Spleen (tissue), 11 donors: ENCODE measurements at regions not wholly inside any gene's neighbourhood (a gene's known extent, or its start where the extent isn't known, plus 50 kb on each side); places are given as distances from the start of the nearest gene placed in this dataset.
"Not testable (repeated sequence)": the region's sequence is repeated elsewhere in the genome, so short reads cannot be mapped to it uniquely, and the experiment has no call there.

Experiments
- DNase-seq: peaks from one replicate; pipeline ENCODE4 v3.0.0-alpha.2; 2020
- H3K27ac ChIP-seq, 8 donors: fragments of 200-600 bp; sonication (generic) in 7 of 8; 1 replicate in 4 of 8; 2 replicates in 4 of 8; pipeline versions ENCODE4 v1.5.0 to v1.8.0; 2016 to 2021; ENCODE audit warnings: inconsistent platforms in 4 of 8, mild to moderate bottlenecking in 4 of 8, moderate library complexity in 1 of 8
- H3K27me3 ChIP-seq, 7 donors: fragments of 200-600 bp; sonication (generic) in 6 of 7; replicated peaks in 1 of 7; 1 replicate in 4 of 7; 2 replicates in 3 of 7; pipeline versions ENCODE4 v1.5.0 to v1.8.0; 2016 to 2021; ENCODE audit warnings: inconsistent platforms in 3 of 7, mild to moderate bottlenecking in 1 of 7
- H3K36me3 ChIP-seq, 6 donors: fragments of 200-600 bp; sonication (generic) in 5 of 6; 1 replicate in 4 of 6; 2 replicates in 2 of 6; pipeline versions ENCODE4 v1.5.0 to v1.8.0; 2016 to 2021; ENCODE audit warnings: inconsistent platforms in 2 of 6
- H3K4me1 ChIP-seq, 6 donors: fragments of 200-600 bp; sonication (generic) in 5 of 6; 1 replicate in 3 of 6; 2 replicates in 3 of 6; pipeline versions ENCODE4 v1.5.0 to v1.8.0; 2016 to 2021; ENCODE audit warnings: inconsistent platforms in 3 of 6
- H3K4me3 ChIP-seq, 8 donors: fragments of 200-600 bp; sonication (generic) in 7 of 8; 1 replicate in 4 of 8; 2 replicates in 4 of 8; pipeline versions ENCODE4 v1.5.0 to v1.8.0; 2016 to 2021; ENCODE audit warnings: inconsistent platforms in 4 of 8, mild to moderate bottlenecking in 4 of 8, moderate library complexity in 2 of 8
- H3K9me3 ChIP-seq, 8 donors: fragments of 200-600 bp; sonication (generic) in 7 of 8; 1 replicate in 4 of 8; 2 replicates in 4 of 8; pipeline versions ENCODE4 v1.5.0 to v1.8.0; 2016 to 2021; ENCODE audit warnings: inconsistent platforms in 4 of 8
- CTCF ChIP-seq, 11 experiments: fragments of 200-600 bp in 7 of 11; fragments of 450-650 bp in 4 of 11; sonication (generic) in 4 of 11; IDR thresholded peaks in 8 of 11; conservative IDR thresholded peaks in 3 of 11; 1 replicate in 7 of 11; 2 replicates in 4 of 11; pipeline versions ENCODE4 v1.4.0 to v1.8.0; 2016 to 2021; ENCODE audit warnings: antibody characterized with exemption in 11 of 11, inconsistent platforms in 4 of 11, mild to moderate bottlenecking in 1 of 11
- POLR2A ChIP-seq, 3 donors: fragments of 450-650 bp; IDR thresholded peaks; one replicate each; pipeline ENCODE4 v1.5.1; 2017; ENCODE audit warnings: antibody characterized with exemption in 3 of 3, mild to moderate bottlenecking in 1 of 3
- POLR2AphosphoS5 ChIP-seq, 3 donors: sonication (generic); formaldehyde crosslinking; IDR thresholded peaks; one replicate each; pipeline ENCODE4 v1.5.1; 2017; ENCODE audit warnings: antibody characterized with exemption in 3 of 3
- WGBS, 5 donors: extraction: QIAGEN DNeasy Blood & Tissue Kit in 3 of 5; methylation state at CpG; one replicate each; pipeline versions ENCODE4 v1.1.5 to v1.1.7; 2013 to 2018; 5-methylcytosine and 5-hydroxymethylcytosine counted together
- intact Hi-C: fragments of 100-400 bp; cut with DNase I; formaldehyde crosslinking; loops from one replicate; pipeline ENCODE4 v1.15.0; 2023; ENCODE audit warnings: low total_unique reads
- donor health status: healthy with polysubstance abuse.
- donor health status: DM: no; HTN: no; CAD: no; lungs with moderate emphysema.
- donor health status: DM: no; HTN: no; CAD: no.
- donor health status: Bipolar disorder and iron deficiency.
- donor health status: healthy.
- donor health status: DM: no; HTN: no; CAD: no.
- donor health status: DM: yes; HTN: yes; CAD: no.

- intact Hi-C loops, result no loop called here
Observed at GRCh38 chr6:131436358-131436757, 136.7 kb upstream of the ARG1 start.

GRCh38 chr6:131443014-131443413, 130.0 kb upstream of the ARG1 start:
- H3K4me3 ChIP-seq, result peak overlapping the region in 3 of 8 donors; percentile 10 to 35 (median 13)
- no peaks in the 10 kb centered on the region for H3K36me3 ChIP-seq
- no peaks in the 10 kb centered on the region for H3K4me1 ChIP-seq
- no peaks in the 10 kb centered on the region for H3K27me3 ChIP-seq
- H3K9me3 ChIP-seq, result peaks cover 0 to 4% (median 0%) of the 10 kb centered on the region in 8 donors
- peak overlapping the region in 1 of 8 donors; percentile 42 for H3K27ac ChIP-seq
- 88 to 95% (median 89%) methylated on average over 3 of the region's 3 CpGs for WGBS, 5 donors
- intact Hi-C loops, result no loop called here
- DNase-seq, result no peak
- TF ChIP-seq CTCF (IDR thresholded peaks at IDR 0.05 in 8 of 11, conservative IDR thresholded peaks at IDR 0.05 in 3 of 11), result no peak
- no peak for TF ChIP-seq POLR2A (IDR thresholded peaks at IDR 0.05)
- no peak for TF ChIP-seq POLR2AphosphoS5 (IDR thresholded peaks at IDR 0.05)

More at GRCh38 chr6:131436358-131436757, 136.7 kb upstream of the ARG1 start:
- H3K9me3 ChIP-seq, result peaks cover 0 to 19% (median 4%) of the 10 kb centered on the region in 8 donors
- TF ChIP-seq POLR2AphosphoS5 (IDR thresholded peaks at IDR 0.05) (no peak), POLR2A (IDR thresholded peaks at IDR 0.05) (no peak), CTCF (IDR thresholded peaks at IDR 0.05 in 8 of 11, conservative IDR thresholded peaks at IDR 0.05 in 3 of 11) (no peak)
- no peak for DNase-seq
- H3K27me3 ChIP-seq, result no peaks in the 10 kb centered on the region
- H3K36me3 ChIP-seq, result no peaks in the 10 kb centered on the region
- no peaks in the 10 kb centered on the region for H3K4me1 ChIP-seq
- H3K27ac ChIP-seq, result no peak overlapping the region
- no peak overlapping the region for H3K4me3 ChIP-seq
- 39 to 69% (median 56%) methylated on average over 1 of the region's 1 CpG for WGBS, 5 donors

- Histone ChIP-seq H3K27me3 (no peaks in the 10 kb centered on the region), H3K9me3 (no peaks in the 10 kb centered on the region), H3K27ac (peak overlapping the region in 1 of 8 donors; percentile 42), H3K4me1 (no peaks in the 10 kb centered on the region), H3K36me3 (no peaks in the 10 kb centered on the region), H3K4me3 (peak overlapping the region in 3 of 8 donors; percentile 10 to 35 (median 13))
- no peak for DNase-seq
- intact Hi-C loops, result no loop called here
- TF ChIP-seq CTCF (IDR thresholded peaks at IDR 0.05 in 8 of 11, conservative IDR thresholded peaks at IDR 0.05 in 3 of 11), result no peak
- no peak for TF ChIP-seq POLR2A (IDR thresholded peaks at IDR 0.05)
- TF ChIP-seq POLR2AphosphoS5 (IDR thresholded peaks at IDR 0.05), result no peak
- WGBS, 5 donors, result 68 to 79% (median 74%) methylated on average over 3 of the region's 3 CpGs
Observed at GRCh38 chr6:131443514-131443913, 129.5 kb upstream of the ARG1 start.

GRCh38 chr6:131445356-131445755, 127.7 kb upstream of the ARG1 start:
- intact Hi-C loops, H3K4me1 ChIP-seq, H3K27ac ChIP-seq, H3K36me3 ChIP-seq, H3K4me3 ChIP-seq, H3K27me3 ChIP-seq, H3K9me3 ChIP-seq, DNase-seq: not testable (repeated sequence)

GRCh38 chr6:131450861-131451260, 122.2 kb upstream of the ARG1 start:
- Histone ChIP-seq H3K4me3 (no peak overlapping the region), H3K4me1 (no peaks in the 10 kb centered on the region), H3K27me3 (no peaks in the 10 kb centered on the region), H3K27ac (no peak overlapping the region), H3K9me3 (no peaks in the 10 kb centered on the region), H3K36me3 (no peaks in the 10 kb centered on the region)
- DNase-seq, result no peak
- 86 to 94% (median 90%) methylated on average over 4 of the region's 4 CpGs for WGBS, 5 donors
- intact Hi-C loops, result no loop called here
- TF ChIP-seq POLR2AphosphoS5 (IDR thresholded peaks at IDR 0.05), result no peak
- TF ChIP-seq POLR2A (IDR thresholded peaks at IDR 0.05), result no peak
- TF ChIP-seq CTCF (IDR thresholded peaks at IDR 0.05 in 8 of 11, conservative IDR thresholded peaks at IDR 0.05 in 3 of 11), result no peak
